OCI-M2 (cell line): ENCODE measurements at regions not wholly inside any gene's neighbourhood (a gene's known extent, or its start where the extent isn't known, plus 50 kb on each side); places are given as distances from the start of the nearest gene placed in this dataset.

Experiments used
- DNase-seq: peaks from one replicate; lab custom pipeline; 2025; ENCODE audit not compliant: unreplicated experiment; lab: John Stamatoyannopoulos, UW

GRCh38 chr5:61894046-61894445 is 412.0 kb upstream of the KIF2A start:
- no peak for DNase-seq

GRCh38 chr5:61896811-61897210 is 409.2 kb upstream of the KIF2A start:
- no peak for DNase-seq

GRCh38 chr5:61897251-61897650 is 408.8 kb upstream of the KIF2A start:
- DNase-seq = no peak

GRCh38 chr5:61901997-61902396 is 404.0 kb upstream of the KIF2A start:
- no peak for DNase-seq

- DNase-seq = no peak
Observed at GRCh38 chr5:61904730-61905129, 401.3 kb upstream of the KIF2A start.

GRCh38 chr5:61905613-61906012 is 400.4 kb upstream of the KIF2A start:
- DNase-seq = no peak

- no peak for DNase-seq
Observed at GRCh38 chr5:61906820-61907219, 399.2 kb upstream of the KIF2A start.

GRCh38 chr5:61907995-61908394 is 398.0 kb upstream of the KIF2A start:
- no peak for DNase-seq

- DNase-seq = no peak
Observed at GRCh38 chr5:61910771-61911170, 395.2 kb upstream of the KIF2A start.

- no peak for DNase-seq
Observed at GRCh38 chr5:61912559-61912958, 393.4 kb upstream of the KIF2A start.

- DNase-seq = no peak
Observed at GRCh38 chr5:61915646-61916045, 390.4 kb upstream of the KIF2A start.

GRCh38 chr5:61916621-61917620 is 389.1 kb upstream of the KIF2A start:
- DNase-seq = no peak

GRCh38 chr5:61918611-61919010 is 387.4 kb upstream of the KIF2A start:
- no peak for DNase-seq

GRCh38 chr5:61919920-61920319 is 386.1 kb upstream of the KIF2A start:
- DNase-seq = no peak

- DNase-seq = no peak
Observed at GRCh38 chr5:61924251-61924650, 381.8 kb upstream of the KIF2A start.

GRCh38 chr5:61926911-61927310 is 379.1 kb upstream of the KIF2A start:
- DNase-seq = no peak

GRCh38 chr5:61931236-61931635 is 374.8 kb upstream of the KIF2A start:
- DNase-seq = no peak

GRCh38 chr5:61933787-61934626 is 372.0 kb upstream of the KIF2A start:
- DNase-seq = no peak

- DNase-seq = no peak
Observed at GRCh38 chr5:61941637-61942036, 364.4 kb upstream of the KIF2A start.

GRCh38 chr5:61942462-61943049 is 363.4 kb upstream of the KIF2A start:
- no peak for DNase-seq

GRCh38 chr5:61943713-61944112 is 362.3 kb upstream of the KIF2A start:
- DNase-seq = no peak
